Neural cell (in vitro differentiated cells): ENCODE measurements at regions not wholly inside any gene's neighbourhood (a gene's known extent, or its start where the extent isn't known, plus 50 kb on each side); places are given as distances from the start of the nearest gene placed in this dataset.

Source experiments
- CTCF ChIP-seq: fragments of 450-650 bp; IDR thresholded peaks from 2 replicates; pipeline ENCODE4 v1.5.1; 2014; ENCODE audit warnings: antibody characterized with exemption, mild to moderate bottlenecking, moderate library complexity; ENCODE audit not compliant: poor library complexity, severe bottlenecking
- EZH2 ChIP-seq: fragments of 200-600, 300-800 bp; shearing (Covaris generic), sonication (generic); IDR thresholded peaks from 2 replicates; pipeline ENCODE4 v1.6.1; 2014; ENCODE audit warnings: antibody characterized with exemption, low read length, borderline replicate concordance, mild to moderate bottlenecking; ENCODE audit not compliant: insufficient read depth, poor library complexity, severe bottlenecking
- MXI1 ChIP-seq: fragments of 450-650 bp; conservative IDR thresholded peaks from 2 replicates; pipeline ENCODE4 v1.6.1; 2014; ENCODE audit warnings: antibody characterized with exemption, mild to moderate bottlenecking; ENCODE audit not compliant: poor library complexity, severe bottlenecking
- POLR2AphosphoS5 ChIP-seq: IDR thresholded peaks from 2 replicates; pipeline ENCODE4 v1.6.1; 2012
- REST ChIP-seq: IDR thresholded peaks from 2 replicates; pipeline ENCODE4 v1.6.1; 2012; ENCODE audit warnings: borderline replicate concordance
- SMC3 ChIP-seq: fragments of 450-650 bp; conservative IDR thresholded peaks from 2 replicates; pipeline ENCODE4 v1.6.1; 2014; ENCODE audit warnings: antibody characterized with exemption, mild to moderate bottlenecking, moderate library complexity; ENCODE audit not compliant: poor library complexity
- TAF1 ChIP-seq: IDR thresholded peaks from 2 replicates; pipeline ENCODE4 v1.6.1; 2012; ENCODE audit warnings: low read depth

DNA sequence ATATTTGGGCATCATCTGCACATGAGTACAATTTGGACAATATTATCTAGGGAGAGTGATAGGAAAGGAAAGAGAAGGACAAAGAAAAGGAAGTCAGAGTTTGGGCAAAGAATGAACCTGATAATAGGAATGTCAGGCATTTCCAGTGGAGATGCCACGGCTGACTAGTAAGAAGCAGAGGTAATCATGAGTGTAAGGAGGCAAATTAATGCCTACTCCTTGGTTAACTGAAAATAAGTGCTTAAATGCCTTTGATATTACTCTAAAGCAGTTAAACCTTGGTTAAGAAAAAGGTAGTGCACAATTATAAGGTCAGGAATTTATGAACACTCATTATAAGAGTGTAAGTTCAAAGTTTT lies 99.2 kb upstream of the DDIT4L start:
- no peak for TF ChIP-seq POLR2AphosphoS5
- no peak for TF ChIP-seq CTCF
- TF ChIP-seq TAF1, result no peak
- no peak for TF ChIP-seq EZH2
- TF ChIP-seq SMC3, result no peak
- no peak for TF ChIP-seq MXI1
- TF ChIP-seq REST, result no peak
